Nephron (organoid): ENCODE measurements at regions not wholly inside any gene's neighbourhood (a gene's known extent, or its start where the extent isn't known, plus 50 kb on each side); places are given as distances from the start of the nearest gene placed in this dataset.

Source experiments
- H3K27ac Mint-ChIP-seq, 3 experiments: 2 replicates each; pipeline ENCODE4 v1.8.0; 2020; ENCODE audit warnings: mixed read lengths in 3 of 3, mild to moderate bottlenecking in 2 of 3, moderate library complexity in 1 of 3
- H3K27me3 Mint-ChIP-seq: 2 replicates; pipeline ENCODE4 v1.8.0; 2021; ENCODE audit warnings: low read depth, mild to moderate bottlenecking, moderate library complexity, mixed read lengths
- H3K36me3 Mint-ChIP-seq: 2 replicates; pipeline ENCODE4 v1.8.0; 2020; ENCODE audit warnings: low read depth, mixed read lengths
- H3K4me1 Mint-ChIP-seq: 2 replicates; pipeline ENCODE4 v1.8.0; 2020; ENCODE audit warnings: mixed read lengths
- H3K4me3 Mint-ChIP-seq, 3 experiments: 2 replicates each; pipeline ENCODE4 v1.8.0; 2020; ENCODE audit warnings: mild to moderate bottlenecking in 3 of 3, mixed read lengths in 3 of 3, moderate library complexity in 2 of 3
- H3K9me3 Mint-ChIP-seq: 2 replicates; pipeline ENCODE4 v1.8.0; 2020; ENCODE audit warnings: mixed read lengths
- TF ChIP-seq, protein P1 (sequence below), 3 experiments: fragments of 200-600 bp; sonication (generic); IDR thresholded peaks; one replicate each; pipeline ENCODE4 v1.5.0; 2021; ENCODE audit warnings: antibody characterized with exemption in 3 of 3; ENCODE audit not compliant: unreplicated experiment in 3 of 3

GRCh38 chr10:78124167-78124566, 90.5 kb downstream of the RPS24 start:
- H3K4me3 Mint-ChIP-seq, result no peak overlapping the region
- H3K27ac Mint-ChIP-seq, result no peak overlapping the region
- no peaks in the 10 kb centered on the region for H3K4me1 Mint-ChIP-seq
- H3K27me3 Mint-ChIP-seq, result no peaks in the 10 kb centered on the region
- TF ChIP-seq, protein P1, sequence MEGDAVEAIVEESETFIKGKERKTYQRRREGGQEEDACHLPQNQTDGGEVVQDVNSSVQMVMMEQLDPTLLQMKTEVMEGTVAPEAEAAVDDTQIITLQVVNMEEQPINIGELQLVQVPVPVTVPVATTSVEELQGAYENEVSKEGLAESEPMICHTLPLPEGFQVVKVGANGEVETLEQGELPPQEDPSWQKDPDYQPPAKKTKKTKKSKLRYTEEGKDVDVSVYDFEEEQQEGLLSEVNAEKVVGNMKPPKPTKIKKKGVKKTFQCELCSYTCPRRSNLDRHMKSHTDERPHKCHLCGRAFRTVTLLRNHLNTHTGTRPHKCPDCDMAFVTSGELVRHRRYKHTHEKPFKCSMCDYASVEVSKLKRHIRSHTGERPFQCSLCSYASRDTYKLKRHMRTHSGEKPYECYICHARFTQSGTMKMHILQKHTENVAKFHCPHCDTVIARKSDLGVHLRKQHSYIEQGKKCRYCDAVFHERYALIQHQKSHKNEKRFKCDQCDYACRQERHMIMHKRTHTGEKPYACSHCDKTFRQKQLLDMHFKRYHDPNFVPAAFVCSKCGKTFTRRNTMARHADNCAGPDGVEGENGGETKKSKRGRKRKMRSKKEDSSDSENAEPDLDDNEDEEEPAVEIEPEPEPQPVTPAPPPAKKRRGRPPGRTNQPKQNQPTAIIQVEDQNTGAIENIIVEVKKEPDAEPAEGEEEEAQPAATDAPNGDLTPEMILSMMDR (IDR thresholded peaks at IDR 0.05; ENCODE audit: unreplicated experiment in 3 of 3), result no peak
- H3K9me3 Mint-ChIP-seq, result peaks cover 47% of the 10 kb centered on the region
- H3K36me3 Mint-ChIP-seq, result peaks cover 3% of the 10 kb centered on the region

- Mint-ChIP-seq H3K27me3 (no peaks in the 10 kb centered on the region), H3K4me1 (peaks cover 7% of the 10 kb centered on the region), H3K27ac (no peak overlapping the region), H3K9me3 (peaks cover 11% of the 10 kb centered on the region), H3K36me3 (no peaks in the 10 kb centered on the region), H3K4me3 (no peak overlapping the region)
- TF ChIP-seq, protein P1 (IDR thresholded peaks at IDR 0.05; ENCODE audit: unreplicated experiment in 3 of 3), result no peak
These were observed 95.5 kb downstream of the RPS24 start for GRCh38 chr10:78129211-78129610.

- Mint-ChIP-seq H3K4me3 (no peak overlapping the region), H3K9me3 (peaks cover 2% of the 10 kb centered on the region)
- TF ChIP-seq, protein P1 (IDR thresholded peaks at IDR 0.05; ENCODE audit: unreplicated experiment in 3 of 3), result no peak
These were observed 97.5 kb downstream of the RPS24 start for GRCh38 chr10:78130966-78131710.

GRCh38 chr10:78134773-78135306, 101.2 kb downstream of the RPS24 start:
- TF ChIP-seq, protein P1 (IDR thresholded peaks at IDR 0.05; ENCODE audit: unreplicated experiment in 3 of 3), result no peak
- Mint-ChIP-seq H3K4me1 (peaks cover 21% of the 10 kb centered on the region), H3K9me3 (no peaks in the 10 kb centered on the region), H3K27ac (no peak overlapping the region), H3K36me3 (no peaks in the 10 kb centered on the region), H3K27me3 (peaks cover 3% of the 10 kb centered on the region), H3K4me3 (no peak overlapping the region)

More at GRCh38 chr10:78130966-78131710, 97.5 kb downstream of the RPS24 start:
- Mint-ChIP-seq H3K27ac (peak overlapping the region in 1 of 3 experiments; percentile 60), H3K27me3 (no peaks in the 10 kb centered on the region), H3K4me1 (peaks cover 7% of the 10 kb centered on the region), H3K36me3 (no peaks in the 10 kb centered on the region)

DNA sequence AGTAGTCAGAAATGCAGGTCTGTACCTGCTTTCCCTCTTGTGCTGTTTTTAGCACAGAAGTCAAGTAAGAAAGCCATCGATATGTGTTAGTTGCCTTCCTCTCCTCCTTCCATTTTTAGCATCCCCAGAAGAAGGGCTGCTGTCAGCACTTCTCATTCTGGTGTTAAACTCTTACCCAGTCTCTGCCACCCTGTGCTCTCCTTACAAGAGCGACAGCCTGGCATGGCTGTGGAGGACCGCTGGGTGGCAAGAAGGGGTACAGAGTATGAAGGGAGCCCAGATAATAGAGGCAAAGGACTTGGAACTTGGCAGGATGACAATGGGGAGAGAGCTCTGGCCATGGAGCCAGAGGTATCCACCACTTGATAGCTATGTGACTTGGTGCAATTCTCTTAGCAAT, 103.5 kb downstream of the RPS24 start:
- H3K4me3 Mint-ChIP-seq, result no peak overlapping the region
- no peak overlapping the region for H3K27ac Mint-ChIP-seq
- peaks cover 5% of the 10 kb centered on the region for H3K9me3 Mint-ChIP-seq

More for the DNA sequence above, 103.5 kb downstream of the RPS24 start:
- no peaks in the 10 kb centered on the region for H3K36me3 Mint-ChIP-seq
- peaks cover 8% of the 10 kb centered on the region for H3K27me3 Mint-ChIP-seq
- TF ChIP-seq, protein P1 (IDR thresholded peaks at IDR 0.05; ENCODE audit: unreplicated experiment in 3 of 3), result no peak
- H3K4me1 Mint-ChIP-seq, result peaks cover 27% of the 10 kb centered on the region
